PC-3 (cell line): ENCODE measurements at regions not wholly inside any gene's neighbourhood (a gene's known extent, or its start where the extent isn't known, plus 50 kb on each side); places are given as distances from the start of the nearest gene placed in this dataset.

ENCODE experiments used
- ATAC-seq: fragments of 200-7000 bp; cut with Tn5 transposase; 2 replicates; pipeline ENCODE4 v1.9.1; 2020; ENCODE audit warnings: mild to moderate bottlenecking, moderate library complexity
- BruUV-seq: library from RNA; stranded (reverse); fragments of 400-500 nt; replicated peaks from 2 replicates; lab custom pipeline; 2021; lab: Mats Ljungman, UMichigan
- CTCF ChIA-PET: fragments of 300-600 bp; sonication (Branson Sonifier 250); formaldehyde crosslinking; loops from one replicate; lab custom pipeline; 2022; ENCODE audit warnings: antibody characterized with exemption; lab: Charles Lee
- POLR2A ChIA-PET: fragments of 300-600 bp; sonication (Branson Sonifier 250); formaldehyde crosslinking; loops from one replicate; lab custom pipeline; 2022; ENCODE audit warnings: antibody characterized with exemption; ENCODE audit not compliant: unreplicated experiment; lab: Charles Lee
- DNase-seq: peaks from one replicate; pipeline ENCODE4 v3.0.0-alpha.2; 2015
- H2AFZ ChIP-seq: fragments of 300-600 bp; sonication (generic); 2 replicates; pipeline ENCODE4 v1.6.0; 2016; ENCODE audit warnings: antibody characterized with exemption, low read length
- H3F3A ChIP-seq: fragments of 300-600 bp; sonication (generic); one replicate; pipeline ENCODE4 v1.6.0; 2017; ENCODE audit warnings: antibody characterized with exemption, low read length, control low read depth, mild to moderate bottlenecking; ENCODE audit not compliant: unreplicated experiment
- H3K27ac ChIP-seq: fragments of 300-600 bp; sonication (generic); 2 replicates; pipeline ENCODE4 v1.5.1; 2016; ENCODE audit warnings: mild to moderate bottlenecking, low read length
- H3K27me3 ChIP-seq: fragments of 300-600 bp; sonication (generic); 2 replicates; pipeline ENCODE4 v1.6.1; 2016; ENCODE audit warnings: low read length, mixed read lengths
- H3K36me3 ChIP-seq: fragments of 300-600 bp; sonication (generic); 2 replicates; pipeline ENCODE4 v1.6.1; 2016; ENCODE audit warnings: low read depth, mixed run types, low read length, mixed read lengths
- H3K4me1 ChIP-seq: fragments of 300-600 bp; sonication (generic); 2 replicates; pipeline ENCODE4 v1.5.1; 2016; ENCODE audit warnings: low read length; ENCODE audit not compliant: insufficient read depth
- H3K4me2 ChIP-seq: fragments of 300-600 bp; sonication (generic); 2 replicates; pipeline ENCODE4 v1.6.0; 2016; ENCODE audit warnings: low read length
- H3K4me3 ChIP-seq: fragments of 300-600 bp; sonication (generic); 2 replicates; pipeline ENCODE4 v1.5.1; 2016; ENCODE audit warnings: mild to moderate bottlenecking, low read length, mixed read lengths
- H3K79me2 ChIP-seq: fragments of 300-600 bp; sonication (generic); 2 replicates; pipeline ENCODE4 v1.6.1; 2017; ENCODE audit warnings: low read length, mixed read lengths
- H3K9ac ChIP-seq: fragments of 300-600 bp; sonication (generic); 2 replicates; pipeline ENCODE4 v1.6.0; 2016; ENCODE audit warnings: mild to moderate bottlenecking, low read length
- H3K9me2 ChIP-seq: fragments of 300-600 bp; sonication (generic); replicated peaks from 2 replicates; pipeline ENCODE4 v1.6.1; 2016; ENCODE audit warnings: mixed run types, low read length, mixed read lengths
- H3K9me3 ChIP-seq: fragments of 300-600 bp; sonication (generic); 2 replicates; pipeline ENCODE4 v1.6.1; 2016; ENCODE audit warnings: low read length, mixed read lengths
- H4K20me1 ChIP-seq: fragments of 300-600 bp; sonication (generic); 2 replicates; pipeline ENCODE4 v1.6.1; 2016; ENCODE audit warnings: low read length, mixed read lengths
- CTCF ChIP-seq: fragments of 300-600 bp; sonication (generic); conservative IDR thresholded peaks from 2 replicates; pipeline ENCODE4 v1.5.1; 2017; ENCODE audit warnings: antibody characterized with exemption, low read depth, mild to moderate bottlenecking, low read length
- EZH2 ChIP-seq: fragments of 300-600 bp; sonication (generic); IDR thresholded peaks from one replicate; pipeline ENCODE4 v1.6.1; 2017; ENCODE audit warnings: antibody characterized with exemption, mild to moderate bottlenecking, low read length; ENCODE audit not compliant: unreplicated experiment
- EZH2phosphoT487 ChIP-seq: fragments of 300-600 bp; sonication (generic); IDR thresholded peaks from 2 replicates; pipeline ENCODE4 v1.6.1; 2018; ENCODE audit warnings: mild to moderate bottlenecking, antibody characterized with exemption, low read length, borderline replicate concordance
- intact Hi-C: fragments of 100-400 bp; cut with micrococcal nuclease; formaldehyde crosslinking; loops from 2 replicates; pipeline ENCODE4 v1.9.0; 2023

GRCh38 chr6:69623357-69623756 is 173.5 kb downstream of the LMBRD1 start:
- Histone ChIP-seq H4K20me1 (no peaks in the 10 kb centered on the region), H3K36me3 (no peaks in the 10 kb centered on the region), H2AFZ (no peak overlapping the region), H3K4me3 (no peak overlapping the region), H3K4me1 (no peaks in the 10 kb centered on the region), H3K9me3 (no peaks in the 10 kb centered on the region), H3K9ac (no peak overlapping the region), H3K27me3 (no peaks in the 10 kb centered on the region), H3K4me2 (no peak overlapping the region), H3K27ac (no peak overlapping the region), H3F3A (no peaks in the 10 kb centered on the region), H3K79me2 (no peaks in the 10 kb centered on the region), H3K9me2 (no peaks in the 10 kb centered on the region)
- ChIA-PET POLR2A (no interaction called here), CTCF (no interaction called here)
- TF ChIP-seq CTCF (no peak), EZH2phosphoT487 (no peak), EZH2 (no peak)
- no TSS peak for BruUV-seq
- intact Hi-C loops, result no loop called here
- ATAC-seq (no peak), DNase-seq (no peak)

- Histone ChIP-seq H3K27me3 (no peaks in the 10 kb centered on the region), H3K36me3 (no peaks in the 10 kb centered on the region), H3K9me2 (no peaks in the 10 kb centered on the region), H3K4me3 (no peak overlapping the region), H3K27ac (no peak overlapping the region), H3K9ac (no peak overlapping the region), H3K79me2 (no peaks in the 10 kb centered on the region), H3F3A (no peaks in the 10 kb centered on the region), H3K9me3 (no peaks in the 10 kb centered on the region), H2AFZ (no peak overlapping the region), H3K4me2 (no peak overlapping the region), H4K20me1 (no peaks in the 10 kb centered on the region), H3K4me1 (no peaks in the 10 kb centered on the region)
- TF ChIP-seq EZH2 (no peak), EZH2phosphoT487 (no peak), CTCF (no peak)
- CTCF ChIA-PET, result no interaction called here
- intact Hi-C loops, result no loop called here
- no TSS peak for BruUV-seq
- no peak for ATAC-seq
- POLR2A ChIA-PET, result no interaction called here
- no peak for DNase-seq
Observed at GRCh38 chr6:69622924-69623323, 173.9 kb downstream of the LMBRD1 start.

- no peak for ATAC-seq
- H3K9ac ChIP-seq, result no peak overlapping the region
- no peak overlapping the region for H3K27ac ChIP-seq
- H3F3A ChIP-seq, result no peaks in the 10 kb centered on the region
- H3K9me2 ChIP-seq, result no peaks in the 10 kb centered on the region
- DNase-seq, result no peak
- BruUV-seq, result no TSS peak
- H3K79me2 ChIP-seq, result no peaks in the 10 kb centered on the region
- H3K27me3 ChIP-seq, result no peaks in the 10 kb centered on the region
- H4K20me1 ChIP-seq, result no peaks in the 10 kb centered on the region
- no peak overlapping the region for H3K4me3 ChIP-seq
- H3K36me3 ChIP-seq, result no peaks in the 10 kb centered on the region
- H3K9me3 ChIP-seq, result no peaks in the 10 kb centered on the region
- H3K4me1 ChIP-seq, result no peaks in the 10 kb centered on the region
- ChIA-PET CTCF (no interaction called here), POLR2A (no interaction called here)
- intact Hi-C loops, result no loop called here
- H2AFZ ChIP-seq, result no peak overlapping the region
- TF ChIP-seq EZH2phosphoT487, result no peak
- no peak for TF ChIP-seq EZH2
- TF ChIP-seq CTCF, result no peak
- H3K4me2 ChIP-seq, result no peak overlapping the region
Observed at GRCh38 chr6:69622230-69622629, 174.6 kb downstream of the LMBRD1 start.
